H1 (cell line): ENCODE measurements at regions not wholly inside any gene's neighbourhood (a gene's known extent, or its start where the extent isn't known, plus 50 kb on each side); places are given as distances from the start of the nearest gene placed in this dataset.

Experiments used
- ATF3 ChIP-seq: IDR thresholded peaks from 2 replicates; pipeline ENCODE4 v1.6.1; 2011; ENCODE audit warnings: low read depth, mild to moderate bottlenecking, low read length; ENCODE audit not compliant: insufficient read depth
- EGR1 ChIP-seq: IDR thresholded peaks from 2 replicates; pipeline ENCODE4 v1.6.1; 2011; ENCODE audit warnings: low read depth, low read length, borderline replicate concordance
- EZH2 ChIP-seq: fragments of 200-600 bp; sonication (generic); IDR thresholded peaks from 2 replicates; pipeline ENCODE4 v1.7.1; 2012; ENCODE audit warnings: low read depth, mild to moderate bottlenecking, moderate library complexity, low read length, inconsistent platforms; ENCODE audit not compliant: severe bottlenecking
- GABPA ChIP-seq: IDR thresholded peaks from 2 replicates; pipeline ENCODE4 v1.6.1; 2011; ENCODE audit warnings: mild to moderate bottlenecking, low read length, moderate library complexity, borderline replicate concordance; ENCODE audit not compliant: insufficient read depth
- POLR2A ChIP-seq, 2 experiments: IDR thresholded peaks; 1 replicate in 1 of 2; 2 replicates in 1 of 2; pipeline ENCODE4 v1.6.1; 2011; ENCODE audit warnings: low read depth in 2 of 2, low read length in 2 of 2, mild to moderate bottlenecking in 2 of 2; ENCODE audit errors: control extremely low read depth in 1 of 2

- TF ChIP-seq POLR2A (IDR thresholded peaks at IDR 0.05; ENCODE audit: control extremely low read depth in 1 of 2, low read depth in 2 of 2, low read length in 2 of 2) (no peak), GABPA (no peak), EZH2 (no peak), EGR1 (no peak), ATF3 (no peak)
Measured at GRCh38 chr1:208409176-208409575, 165.0 kb upstream of the PLXNA2 start.
